ENCODE measurements at regions not wholly inside any gene's neighbourhood (a gene's known extent, or its start where the extent isn't known, plus 50 kb on each side); places are given as distances from the start of the nearest gene placed in this dataset.
"Not testable (repeated sequence)": the region's sequence is repeated elsewhere in the genome, so short reads cannot be mapped to it uniquely, and the experiment has no call there.

GRCh38 chr1:161432091-161432490 lies 64.4 kb upstream of the CFAP126 start:
- in situ Hi-C loops (cut with HindIII; ENCODE audit: low sequenced_read_pairs), result no loop called here
- H3K4me3 ChIP-seq (ENCODE audit: low read depth, low read length), result no peak overlapping the region
- DNase-seq (ENCODE audit: low read depth, low spot score), result no peak
- TF ChIP-seq, protein P1, sequence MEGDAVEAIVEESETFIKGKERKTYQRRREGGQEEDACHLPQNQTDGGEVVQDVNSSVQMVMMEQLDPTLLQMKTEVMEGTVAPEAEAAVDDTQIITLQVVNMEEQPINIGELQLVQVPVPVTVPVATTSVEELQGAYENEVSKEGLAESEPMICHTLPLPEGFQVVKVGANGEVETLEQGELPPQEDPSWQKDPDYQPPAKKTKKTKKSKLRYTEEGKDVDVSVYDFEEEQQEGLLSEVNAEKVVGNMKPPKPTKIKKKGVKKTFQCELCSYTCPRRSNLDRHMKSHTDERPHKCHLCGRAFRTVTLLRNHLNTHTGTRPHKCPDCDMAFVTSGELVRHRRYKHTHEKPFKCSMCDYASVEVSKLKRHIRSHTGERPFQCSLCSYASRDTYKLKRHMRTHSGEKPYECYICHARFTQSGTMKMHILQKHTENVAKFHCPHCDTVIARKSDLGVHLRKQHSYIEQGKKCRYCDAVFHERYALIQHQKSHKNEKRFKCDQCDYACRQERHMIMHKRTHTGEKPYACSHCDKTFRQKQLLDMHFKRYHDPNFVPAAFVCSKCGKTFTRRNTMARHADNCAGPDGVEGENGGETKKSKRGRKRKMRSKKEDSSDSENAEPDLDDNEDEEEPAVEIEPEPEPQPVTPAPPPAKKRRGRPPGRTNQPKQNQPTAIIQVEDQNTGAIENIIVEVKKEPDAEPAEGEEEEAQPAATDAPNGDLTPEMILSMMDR (IDR thresholded peaks at IDR 0.05; ENCODE audit: low read depth, low read length), result no peak

GRCh38 chr1:161427733-161428516 lies 60.2 kb upstream of the CFAP126 start:
- DNase-seq (ENCODE audit: low read depth, low spot score), result peak; percentile 64
- H3K4me3 ChIP-seq (ENCODE audit: low read depth, low read length), result peak overlapping the region; percentile 15
- in situ Hi-C loops (cut with HindIII; ENCODE audit: low sequenced_read_pairs), result no loop called here
- TF ChIP-seq, protein P1 (IDR thresholded peaks at IDR 0.05; ENCODE audit: low read depth, low read length), result no peak

DNA sequence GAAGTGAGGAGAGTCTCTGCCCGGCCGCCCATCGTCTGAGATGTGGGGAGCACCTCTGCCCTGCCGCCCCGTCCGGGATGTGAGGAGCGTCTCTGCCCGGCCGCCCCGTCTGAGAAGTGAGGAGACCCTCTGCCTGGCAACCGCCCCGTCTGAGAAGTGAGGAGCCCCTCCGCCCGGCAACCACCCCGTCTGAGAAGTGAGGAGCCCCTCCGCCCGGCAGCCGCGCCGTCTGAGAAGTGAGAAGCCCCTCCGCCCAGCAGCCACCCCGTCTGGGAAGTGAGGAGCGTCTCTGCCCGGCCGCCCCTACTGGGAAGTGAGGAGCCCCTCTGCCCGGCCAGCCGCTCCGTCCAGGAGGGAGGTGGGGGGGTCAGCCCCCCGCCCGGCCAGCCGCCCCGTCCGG lies 55.2 kb upstream of the CFAP126 start:
- DNase-seq (ENCODE audit: low read depth, low spot score); H3K4me3 ChIP-seq (ENCODE audit: low read depth, low read length): not testable (repeated sequence)

GRCh38 chr1:161421456-161421855 lies 53.8 kb upstream of the CFAP126 start:
- TF ChIP-seq, protein P1 (IDR thresholded peaks at IDR 0.05; ENCODE audit: low read depth, low read length), result no peak
- no peak overlapping the region for H3K4me3 ChIP-seq (ENCODE audit: low read depth, low read length)
- in situ Hi-C loops (cut with HindIII; ENCODE audit: low sequenced_read_pairs), result no loop called here

More for the DNA sequence above, 55.2 kb upstream of the CFAP126 start:
- in situ Hi-C loops (cut with HindIII; ENCODE audit: low sequenced_read_pairs), result not testable (repeated sequence)

GRCh38 chr1:161420763-161421455 lies 53.2 kb upstream of the CFAP126 start:
- TF ChIP-seq, protein P1 (IDR thresholded peaks at IDR 0.05; ENCODE audit: low read depth, low read length), result no peak
- in situ Hi-C loops (cut with HindIII; ENCODE audit: low sequenced_read_pairs), result no loop called here
- no peak overlapping the region for H3K4me3 ChIP-seq (ENCODE audit: low read depth, low read length)
- DNase-seq (ENCODE audit: low read depth, low spot score), result no peak

More at GRCh38 chr1:161421456-161421855, 53.8 kb upstream of the CFAP126 start:
- DNase-seq (ENCODE audit: low read depth, low spot score), result no peak

DNA sequence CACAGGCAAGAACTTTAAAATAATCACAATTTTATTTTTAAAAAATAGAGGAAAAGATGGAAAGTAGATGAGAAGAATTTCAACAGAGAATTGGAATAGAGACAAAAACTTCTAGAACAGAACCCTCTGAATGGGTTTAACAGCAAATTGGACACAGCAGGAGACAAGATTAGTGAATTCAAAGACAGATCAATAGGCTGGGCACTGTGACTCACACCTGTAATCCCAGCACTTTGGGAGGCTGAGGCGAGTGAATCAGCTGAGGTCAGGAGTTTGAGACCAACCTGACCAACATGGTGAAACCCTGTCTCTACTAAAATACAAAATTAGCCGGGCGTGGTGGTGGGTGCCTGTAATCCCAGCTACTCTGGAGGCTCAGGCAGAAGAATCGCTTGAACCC lies 49.9 kb upstream of the CFAP126 start:
- in situ Hi-C loops (cut with HindIII; ENCODE audit: low sequenced_read_pairs); DNase-seq (ENCODE audit: low read depth, low spot score); H3K4me3 ChIP-seq (ENCODE audit: low read depth, low read length): not testable (repeated sequence)
